ENCODE measurements at regions not wholly inside any gene's neighbourhood (a gene's known extent, or its start where the extent isn't known, plus 50 kb on each side); places are given as distances from the start of the nearest gene placed in this dataset.

GRCh38 chr5:23305055-23305454 lies 202.4 kb upstream of the PRDM9 start:
- BruUV-seq (replicated peaks): no TSS peak

GRCh38 chr5:23303836-23304235 lies 203.6 kb upstream of the PRDM9 start:
- H3K36me3 Mint-ChIP-seq (ENCODE audit: insufficient read depth, unreplicated experiment): no peaks in the 10 kb centered on the region
- H3K9me3 Mint-ChIP-seq (ENCODE audit: unreplicated experiment): peaks cover 10% of the 10 kb centered on the region
- intact Hi-C loops (cut with micrococcal nuclease; ENCODE audit: unreplicated experiment): loop anchor here (10.0 kb wide), 1 partner anchor 99 kb away; no protein-coding TSS in a partner anchor
- H3K36me3 ChIP-seq (ENCODE audit: control insufficient read depth, insufficient read depth, low read length): no peaks in the 10 kb centered on the region
- H3K9me3 ChIP-seq: no peaks in the 10 kb centered on the region
- no peaks in the 10 kb centered on the region for H3K4me1 ChIP-seq
- POLR2A ChIA-PET: no interaction called here
- no peaks in the 10 kb centered on the region for H3K27me3 Mint-ChIP-seq (ENCODE audit: insufficient read depth, unreplicated experiment)
- no peak for DNase-seq
- BruUV-seq (replicated peaks): no TSS peak
- TF ChIP-seq, protein P1, sequence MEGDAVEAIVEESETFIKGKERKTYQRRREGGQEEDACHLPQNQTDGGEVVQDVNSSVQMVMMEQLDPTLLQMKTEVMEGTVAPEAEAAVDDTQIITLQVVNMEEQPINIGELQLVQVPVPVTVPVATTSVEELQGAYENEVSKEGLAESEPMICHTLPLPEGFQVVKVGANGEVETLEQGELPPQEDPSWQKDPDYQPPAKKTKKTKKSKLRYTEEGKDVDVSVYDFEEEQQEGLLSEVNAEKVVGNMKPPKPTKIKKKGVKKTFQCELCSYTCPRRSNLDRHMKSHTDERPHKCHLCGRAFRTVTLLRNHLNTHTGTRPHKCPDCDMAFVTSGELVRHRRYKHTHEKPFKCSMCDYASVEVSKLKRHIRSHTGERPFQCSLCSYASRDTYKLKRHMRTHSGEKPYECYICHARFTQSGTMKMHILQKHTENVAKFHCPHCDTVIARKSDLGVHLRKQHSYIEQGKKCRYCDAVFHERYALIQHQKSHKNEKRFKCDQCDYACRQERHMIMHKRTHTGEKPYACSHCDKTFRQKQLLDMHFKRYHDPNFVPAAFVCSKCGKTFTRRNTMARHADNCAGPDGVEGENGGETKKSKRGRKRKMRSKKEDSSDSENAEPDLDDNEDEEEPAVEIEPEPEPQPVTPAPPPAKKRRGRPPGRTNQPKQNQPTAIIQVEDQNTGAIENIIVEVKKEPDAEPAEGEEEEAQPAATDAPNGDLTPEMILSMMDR (IDR thresholded peaks at IDR 0.05; ENCODE audit: insufficient read depth in 1 of 2, low read depth in 1 of 2, low read length in 1 of 2, severe bottlenecking in 1 of 2, unreplicated experiment in 1 of 2): no peak
- no peak overlapping the region for H3K4me3 Mint-ChIP-seq (ENCODE audit: unreplicated experiment)
- no peak overlapping the region for H3K4me3 ChIP-seq (ENCODE audit: low read depth, low read length)
- H3K27me3 ChIP-seq (replicated peaks; ENCODE audit: control insufficient read depth, insufficient read depth, low read length): no peaks in the 10 kb centered on the region
- CTCF ChIA-PET: no interaction called here
- no peak overlapping the region for H3K27ac Mint-ChIP-seq (ENCODE audit: unreplicated experiment)
- H3K4me1 Mint-ChIP-seq (ENCODE audit: low read depth, unreplicated experiment): no peaks in the 10 kb centered on the region

More at GRCh38 chr5:23305055-23305454, 202.4 kb upstream of the PRDM9 start:
- Histone ChIP-seq H3K9me3 (no peaks in the 10 kb centered on the region), H3K4me3 (ENCODE audit: low read depth, low read length) (no peak overlapping the region), H3K4me1 (no peaks in the 10 kb centered on the region), H3K27me3 (replicated peaks; ENCODE audit: control insufficient read depth, insufficient read depth, low read length) (no peaks in the 10 kb centered on the region), H3K36me3 (ENCODE audit: control insufficient read depth, insufficient read depth, low read length) (no peaks in the 10 kb centered on the region)
- no peak for DNase-seq
- no peaks in the 10 kb centered on the region for H3K4me1 Mint-ChIP-seq (ENCODE audit: low read depth, unreplicated experiment)
- H3K27me3 Mint-ChIP-seq (ENCODE audit: insufficient read depth, unreplicated experiment): no peaks in the 10 kb centered on the region
- TF ChIP-seq, protein P1 (IDR thresholded peaks at IDR 0.05; ENCODE audit: insufficient read depth in 1 of 2, low read depth in 1 of 2, low read length in 1 of 2, severe bottlenecking in 1 of 2, unreplicated experiment in 1 of 2): no peak
- peaks cover 10% of the 10 kb centered on the region for H3K9me3 Mint-ChIP-seq (ENCODE audit: unreplicated experiment)
- ChIA-PET CTCF (no interaction called here), POLR2A (no interaction called here)
- H3K36me3 Mint-ChIP-seq (ENCODE audit: insufficient read depth, unreplicated experiment): no peaks in the 10 kb centered on the region
- no peak overlapping the region for H3K4me3 Mint-ChIP-seq (ENCODE audit: unreplicated experiment)
- intact Hi-C loops (cut with micrococcal nuclease; ENCODE audit: unreplicated experiment): loop anchor here (10.0 kb wide), 1 partner anchor 100 kb away; no protein-coding TSS in a partner anchor
- no peak overlapping the region for H3K27ac Mint-ChIP-seq (ENCODE audit: unreplicated experiment)

DNA sequence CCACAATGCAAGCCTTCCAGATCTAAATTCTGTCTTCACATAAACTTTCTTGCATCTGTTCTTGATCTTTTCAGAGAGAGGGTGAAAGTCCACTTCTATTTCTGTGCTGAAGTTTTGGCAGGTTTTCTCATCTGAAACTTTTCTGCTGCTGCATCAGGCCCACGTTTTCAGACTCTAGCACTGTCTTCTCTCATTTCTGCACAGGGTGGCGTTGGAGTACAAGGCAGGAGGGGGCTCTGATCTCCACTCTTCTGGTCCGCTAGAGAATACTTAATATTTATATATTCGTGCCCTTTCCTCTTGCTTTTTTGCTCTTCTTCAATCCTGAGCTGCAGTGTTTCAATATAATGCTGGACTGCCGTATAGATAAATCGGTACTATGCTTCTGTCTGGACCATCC lies 204.0 kb upstream of the PRDM9 start:
- intact Hi-C loops (cut with micrococcal nuclease; ENCODE audit: unreplicated experiment): loop anchor here (10.0 kb wide), 1 partner anchor 99 kb away; no protein-coding TSS in a partner anchor
- no peaks in the 10 kb centered on the region for H3K36me3 ChIP-seq (ENCODE audit: control insufficient read depth, insufficient read depth, low read length)
- CTCF ChIA-PET: no interaction called here

More for the DNA sequence above, 204.0 kb upstream of the PRDM9 start:
- TF ChIP-seq, protein P1 (IDR thresholded peaks at IDR 0.05; ENCODE audit: insufficient read depth in 1 of 2, low read depth in 1 of 2, low read length in 1 of 2, severe bottlenecking in 1 of 2, unreplicated experiment in 1 of 2): no peak
- no peaks in the 10 kb centered on the region for H3K36me3 Mint-ChIP-seq (ENCODE audit: insufficient read depth, unreplicated experiment)
- no TSS peak for BruUV-seq (replicated peaks)
- no peak overlapping the region for H3K27ac Mint-ChIP-seq (ENCODE audit: unreplicated experiment)
- H3K4me1 Mint-ChIP-seq (ENCODE audit: low read depth, unreplicated experiment): no peaks in the 10 kb centered on the region
- Histone ChIP-seq H3K4me1 (no peaks in the 10 kb centered on the region), H3K4me3 (ENCODE audit: low read depth, low read length) (no peak overlapping the region), H3K27me3 (replicated peaks; ENCODE audit: control insufficient read depth, insufficient read depth, low read length) (no peaks in the 10 kb centered on the region), H3K9me3 (no peaks in the 10 kb centered on the region)
- DNase-seq: no peak
- H3K27me3 Mint-ChIP-seq (ENCODE audit: insufficient read depth, unreplicated experiment): no peaks in the 10 kb centered on the region
- no peak overlapping the region for H3K4me3 Mint-ChIP-seq (ENCODE audit: unreplicated experiment)
- peaks cover 10% of the 10 kb centered on the region for H3K9me3 Mint-ChIP-seq (ENCODE audit: unreplicated experiment)
- POLR2A ChIA-PET: no interaction called here

All from Caco-2 (cell line).